GM12878 (cell line): ENCODE measurements at regions not wholly inside any gene's neighbourhood (a gene's known extent, or its start where the extent isn't known, plus 50 kb on each side); places are given as distances from the start of the nearest gene placed in this dataset.

ENCODE experiments used
- ATAC-seq: fragments of 200-7000 bp; cut with Tn5 transposase; 3 replicates; pipeline ENCODE4 v1.9.1; 2020; ENCODE audit warnings: mild to moderate bottlenecking, moderate library complexity
- BruUV-seq: library from RNA; stranded (reverse); fragments of 400-500 nt; replicated peaks from 2 replicates; lab custom pipeline; 2021; lab: Mats Ljungman, UMichigan
- CTCF ChIA-PET: fragments of 300-600 bp; sonication (Branson Sonifier 250); formaldehyde crosslinking; extraction: SDS; loops from one replicate; lab custom pipeline; 2021; ENCODE audit warnings: inconsistent platforms; lab: Yijun Ruan, JAX
- POLR2A ChIA-PET: fragments of 350-600 bp; formaldehyde crosslinking; extraction: SDS; loops from one replicate; lab custom pipeline; 2021; ENCODE audit warnings: inconsistent platforms; lab: Charles Lee
- RAD21 ChIA-PET: fragments of 300-600 bp; sonication (Branson Sonifier 250); formaldehyde crosslinking; loops from one replicate; lab custom pipeline; 2023; ENCODE audit warnings: antibody characterized with exemption; ENCODE audit not compliant: unreplicated experiment; lab: Charles Lee
- SMC1A ChIA-PET: fragments of 300-600 bp; sonication (Branson Sonifier 250); formaldehyde crosslinking; loops from one replicate; lab custom pipeline; 2023; ENCODE audit not compliant: unreplicated experiment, uncharacterized antibody; lab: Charles Lee
- DNase-seq: peaks from one replicate; pipeline ENCODE4 v3.0.0-alpha.2; 2011; ENCODE audit warnings: low read depth, low spot score
- FAIRE-seq: peaks from 3 replicates; lab custom pipeline; 2011; peaks lifted over from hg19 to GRCh38; lab: Jason Lieb, UNC
- H2AFZ ChIP-seq: 2 replicates; pipeline ENCODE4 v1.6.0; 2011; ENCODE audit warnings: low read depth, low read length, control low read depth; ENCODE audit not compliant: control insufficient read depth
- H3K27ac ChIP-seq: 2 replicates; pipeline ENCODE4 v1.5.1; 2011; ENCODE audit warnings: control low read depth; ENCODE audit not compliant: control insufficient read depth, insufficient read depth
- H3K27me3 ChIP-seq, 2 experiments: replicated peaks in 1 of 2; 2 replicates each; pipeline versions ENCODE4 v1.6.0 to v1.6.1; 2011; ENCODE audit warnings: low read length in 1 of 2; ENCODE audit not compliant: control insufficient read depth in 2 of 2, insufficient read depth in 2 of 2
- H3K36me3 ChIP-seq, 2 experiments: 2 replicates each; pipeline ENCODE4 v1.5.1; 2011; ENCODE audit warnings: low read length in 1 of 2; ENCODE audit not compliant: control insufficient read depth in 2 of 2, insufficient read depth in 2 of 2
- H3K4me1 ChIP-seq: 2 replicates; pipeline ENCODE4 v1.6.1; 2011; ENCODE audit warnings: mild to moderate bottlenecking, low read length, moderate library complexity, mixed read lengths; ENCODE audit not compliant: control insufficient read depth, insufficient read depth
- H3K4me2 ChIP-seq: 2 replicates; pipeline ENCODE4 v1.6.0; 2011; ENCODE audit warnings: control low read depth; ENCODE audit not compliant: control insufficient read depth, insufficient read depth
- H3K4me3 ChIP-seq: fragments of 200-600 bp; sonication (generic); 2 replicates; pipeline ENCODE4 v1.5.1; 2016
- H3K79me2 ChIP-seq: 2 replicates; pipeline ENCODE4 v1.6.0; 2011; ENCODE audit warnings: low read length; ENCODE audit not compliant: control insufficient read depth, insufficient read depth
- H3K9ac ChIP-seq: 2 replicates; pipeline ENCODE4 v1.8.0; 2011; ENCODE audit warnings: low read length, control low read depth, mixed read lengths; ENCODE audit not compliant: control insufficient read depth, insufficient read depth
- H3K9me3 ChIP-seq: replicated peaks from 3 replicates; pipeline ENCODE4 v1.5.1; 2011; ENCODE audit warnings: mild to moderate bottlenecking, low read length; ENCODE audit not compliant: control insufficient read depth, insufficient read depth
- H4K20me1 ChIP-seq: 2 replicates; pipeline ENCODE4 v1.6.0; 2011; ENCODE audit not compliant: control insufficient read depth, insufficient read depth
- BMI1 ChIP-seq: fragments of 450-650 bp; IDR thresholded peaks from 2 replicates; pipeline ENCODE4 v1.6.1; 2016; ENCODE audit warnings: mild to moderate bottlenecking, moderate library complexity, borderline replicate concordance
- DPF2 ChIP-seq: fragments of 450-650 bp; IDR thresholded peaks from 2 replicates; pipeline ENCODE4 v1.6.1; 2017; ENCODE audit warnings: mild to moderate bottlenecking
- E2F8 ChIP-seq: fragments of 450-650 bp; IDR thresholded peaks from 2 replicates; pipeline ENCODE4 v1.6.1; 2018; ENCODE audit warnings: mild to moderate bottlenecking, low read depth, moderate library complexity; ENCODE audit not compliant: partially characterized antibody
- EED ChIP-seq: sonication (generic); IDR thresholded peaks from 2 replicates; pipeline ENCODE4 v1.6.1; 2016; ENCODE audit warnings: antibody characterized with exemption, low read depth
- LARP7 ChIP-seq: fragments of 450-650 bp; IDR thresholded peaks from 2 replicates; pipeline ENCODE4 v1.6.1; 2017; ENCODE audit warnings: mild to moderate bottlenecking
- MXI1 ChIP-seq: fragments of 150-350 bp; IDR thresholded peaks from 2 replicates; pipeline ENCODE4 v1.6.1; 2011; ENCODE audit warnings: low read depth, mild to moderate bottlenecking, inconsistent platforms, low read length, improper control_type of control experiment
- POLR2AphosphoS5 ChIP-seq: IDR thresholded peaks from 2 replicates; pipeline ENCODE4 v1.6.1; 2011; ENCODE audit warnings: mild to moderate bottlenecking, low read length, inconsistent platforms
- SP1 ChIP-seq: IDR thresholded peaks from one replicate; pipeline ENCODE4 v1.6.1; 2011; ENCODE audit warnings: low read depth, low read length
- SUZ12 ChIP-seq: fragments of 200-600 bp; sonication (generic); IDR thresholded peaks from one replicate; pipeline ENCODE4 v1.6.1; 2018; ENCODE audit warnings: antibody characterized with exemption, mild to moderate bottlenecking; ENCODE audit not compliant: unreplicated experiment
- TAF1 ChIP-seq: IDR thresholded peaks from 2 replicates; pipeline ENCODE4 v1.6.1; 2011; ENCODE audit warnings: mild to moderate bottlenecking, low read depth, low read length, borderline replicate concordance
- ZNF217 ChIP-seq: fragments of 450-650 bp; IDR thresholded peaks from 2 replicates; pipeline ENCODE4 v1.6.1; 2017; ENCODE audit warnings: antibody characterized with exemption, mild to moderate bottlenecking
- WGBS: methylation state at CpG from one replicate; pipeline ENCODE4 v1.1.6; 2016; ENCODE audit warnings: low lambda C conversion rate; ENCODE audit not compliant: insufficient replicate concordance, insufficient coverage; ENCODE audit errors: missing lambda C conversion rate; 5-methylcytosine and 5-hydroxymethylcytosine counted together
- in situ Hi-C: fragments of 300-500 bp; cut with MboI; formaldehyde crosslinking; loops from 9 replicates; pipeline ENCODE4 v1.14.3; 2018; ENCODE audit warnings: mixed read lengths
- intact Hi-C: fragments of 100-400 bp; cut with micrococcal nuclease; formaldehyde crosslinking; loops from one replicate; pipeline ENCODE4 v1.14.2; 2022; ENCODE audit not compliant: unreplicated experiment
- TF ChIP-seq, protein P1 (sequence below): fragments of 450-650 bp; formaldehyde crosslinking; IDR thresholded peaks from 2 replicates; pipeline ENCODE4 v1.5.0; 2022; ENCODE audit warnings: mild to moderate bottlenecking, missing genetic modification characterization
- TF ChIP-seq, protein P2 (sequence below), 3 experiments: IDR thresholded peaks in 2 of 3; conservative IDR thresholded peaks in 1 of 3; 2 replicates each; pipeline ENCODE4 v1.5.1; 2011; ENCODE audit warnings: low read depth in 3 of 3, low read length in 3 of 3, mild to moderate bottlenecking in 3 of 3, control low read depth in 2 of 3, moderate library complexity in 2 of 3, inconsistent platforms in 1 of 3, mixed read lengths in 1 of 3; ENCODE audit not compliant: control insufficient read depth in 2 of 3, insufficient read depth in 1 of 3; ENCODE audit errors: extremely low read depth in 1 of 3
- TF ChIP-seq, protein P3 (sequence below): fragments of 450-650 bp; IDR thresholded peaks from 2 replicates; pipeline ENCODE4 v1.6.1; 2017; ENCODE audit warnings: mild to moderate bottlenecking

DNA sequence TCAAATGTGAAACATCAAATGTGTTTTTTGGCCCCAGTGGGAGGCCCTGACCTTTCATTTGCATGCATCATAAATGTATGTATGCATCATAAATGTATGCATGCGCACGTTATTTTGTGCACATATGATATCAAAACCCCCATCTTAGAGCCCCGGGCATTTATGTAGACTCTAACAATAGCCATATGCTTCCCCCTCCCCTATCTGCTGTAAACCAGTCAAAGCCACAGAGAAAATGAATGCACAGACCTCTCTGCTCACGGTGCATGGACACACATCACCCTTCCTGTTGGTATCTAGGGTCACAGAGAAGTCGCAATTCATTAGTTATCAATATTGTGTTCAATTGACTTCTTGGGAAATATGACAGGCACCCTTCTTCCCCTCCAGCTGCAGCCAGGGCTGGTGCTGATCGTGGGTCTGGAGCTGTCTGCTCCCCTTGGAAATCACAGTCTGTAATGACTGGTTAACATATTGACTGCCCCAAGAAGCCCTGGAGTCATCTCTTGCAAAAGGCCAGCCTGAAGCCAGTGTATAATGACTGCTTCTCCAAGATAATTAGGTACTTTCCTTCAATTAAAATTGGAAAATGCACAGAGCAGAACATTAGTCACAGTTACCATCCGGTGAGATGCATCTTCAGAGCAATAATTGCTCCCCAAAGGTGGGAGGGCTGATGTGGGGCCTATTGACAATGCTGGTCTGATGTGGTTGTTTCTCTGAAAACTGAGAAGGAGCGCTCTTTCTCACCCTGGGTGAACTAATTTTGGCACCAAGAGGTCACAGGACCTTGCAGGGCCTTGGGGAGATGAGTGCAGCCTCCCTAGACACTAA is 532.2 kb downstream of the CDH26 start:
- BruUV-seq = no TSS peak
- ATAC-seq = no peak
- no peaks in the 10 kb centered on the region for H4K20me1 ChIP-seq
- TF ChIP-seq ZNF217 (no peak), E2F8 (no peak), POLR2AphosphoS5 (no peak), SUZ12 (no peak), SP1 (no peak), EED (no peak), DPF2 (no peak), MXI1 (no peak), LARP7 (no peak), BMI1 (no peak), TAF1 (no peak)
- TF ChIP-seq, protein P1, sequence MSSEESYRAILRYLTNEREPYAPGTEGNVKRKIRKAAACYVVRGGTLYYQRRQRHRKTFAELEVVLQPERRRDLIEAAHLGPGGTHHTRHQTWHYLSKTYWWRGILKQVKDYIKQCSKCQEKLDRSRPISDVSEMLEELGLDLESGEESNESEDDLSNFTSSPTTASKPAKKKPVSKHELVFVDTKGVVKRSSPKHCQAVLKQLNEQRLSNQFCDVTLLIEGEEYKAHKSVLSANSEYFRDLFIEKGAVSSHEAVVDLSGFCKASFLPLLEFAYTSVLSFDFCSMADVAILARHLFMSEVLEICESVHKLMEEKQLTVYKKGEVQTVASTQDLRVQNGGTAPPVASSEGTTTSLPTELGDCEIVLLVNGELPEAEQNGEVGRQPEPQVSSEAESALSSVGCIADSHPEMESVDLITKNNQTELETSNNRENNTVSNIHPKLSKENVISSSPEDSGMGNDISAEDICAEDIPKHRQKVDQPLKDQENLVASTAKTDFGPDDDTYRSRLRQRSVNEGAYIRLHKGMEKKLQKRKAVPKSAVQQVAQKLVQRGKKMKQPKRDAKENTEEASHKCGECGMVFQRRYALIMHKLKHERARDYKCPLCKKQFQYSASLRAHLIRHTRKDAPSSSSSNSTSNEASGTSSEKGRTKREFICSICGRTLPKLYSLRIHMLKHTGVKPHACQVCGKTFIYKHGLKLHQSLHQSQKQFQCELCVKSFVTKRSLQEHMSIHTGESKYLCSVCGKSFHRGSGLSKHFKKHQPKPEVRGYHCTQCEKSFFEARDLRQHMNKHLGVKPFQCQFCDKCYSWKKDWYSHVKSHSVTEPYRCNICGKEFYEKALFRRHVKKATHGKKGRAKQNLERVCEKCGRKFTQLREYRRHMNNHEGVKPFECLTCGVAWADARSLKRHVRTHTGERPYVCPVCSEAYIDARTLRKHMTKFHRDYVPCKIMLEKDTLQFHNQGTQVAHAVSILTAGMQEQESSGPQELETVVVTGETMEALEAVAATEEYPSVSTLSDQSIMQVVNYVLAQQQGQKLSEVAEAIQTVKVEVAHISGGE (CRISPR knock-in tag) = no peak
- TF ChIP-seq, protein P2, sequence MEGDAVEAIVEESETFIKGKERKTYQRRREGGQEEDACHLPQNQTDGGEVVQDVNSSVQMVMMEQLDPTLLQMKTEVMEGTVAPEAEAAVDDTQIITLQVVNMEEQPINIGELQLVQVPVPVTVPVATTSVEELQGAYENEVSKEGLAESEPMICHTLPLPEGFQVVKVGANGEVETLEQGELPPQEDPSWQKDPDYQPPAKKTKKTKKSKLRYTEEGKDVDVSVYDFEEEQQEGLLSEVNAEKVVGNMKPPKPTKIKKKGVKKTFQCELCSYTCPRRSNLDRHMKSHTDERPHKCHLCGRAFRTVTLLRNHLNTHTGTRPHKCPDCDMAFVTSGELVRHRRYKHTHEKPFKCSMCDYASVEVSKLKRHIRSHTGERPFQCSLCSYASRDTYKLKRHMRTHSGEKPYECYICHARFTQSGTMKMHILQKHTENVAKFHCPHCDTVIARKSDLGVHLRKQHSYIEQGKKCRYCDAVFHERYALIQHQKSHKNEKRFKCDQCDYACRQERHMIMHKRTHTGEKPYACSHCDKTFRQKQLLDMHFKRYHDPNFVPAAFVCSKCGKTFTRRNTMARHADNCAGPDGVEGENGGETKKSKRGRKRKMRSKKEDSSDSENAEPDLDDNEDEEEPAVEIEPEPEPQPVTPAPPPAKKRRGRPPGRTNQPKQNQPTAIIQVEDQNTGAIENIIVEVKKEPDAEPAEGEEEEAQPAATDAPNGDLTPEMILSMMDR (IDR thresholded peaks at IDR 0.05 in 2 of 3, conservative IDR thresholded peaks at IDR 0.05 in 1 of 3; ENCODE audit: control insufficient read depth in 2 of 3, extremely low read depth in 1 of 3, insufficient read depth in 1 of 3, low read depth in 3 of 3, low read length in 3 of 3) = no peak
- TF ChIP-seq, protein P3, sequence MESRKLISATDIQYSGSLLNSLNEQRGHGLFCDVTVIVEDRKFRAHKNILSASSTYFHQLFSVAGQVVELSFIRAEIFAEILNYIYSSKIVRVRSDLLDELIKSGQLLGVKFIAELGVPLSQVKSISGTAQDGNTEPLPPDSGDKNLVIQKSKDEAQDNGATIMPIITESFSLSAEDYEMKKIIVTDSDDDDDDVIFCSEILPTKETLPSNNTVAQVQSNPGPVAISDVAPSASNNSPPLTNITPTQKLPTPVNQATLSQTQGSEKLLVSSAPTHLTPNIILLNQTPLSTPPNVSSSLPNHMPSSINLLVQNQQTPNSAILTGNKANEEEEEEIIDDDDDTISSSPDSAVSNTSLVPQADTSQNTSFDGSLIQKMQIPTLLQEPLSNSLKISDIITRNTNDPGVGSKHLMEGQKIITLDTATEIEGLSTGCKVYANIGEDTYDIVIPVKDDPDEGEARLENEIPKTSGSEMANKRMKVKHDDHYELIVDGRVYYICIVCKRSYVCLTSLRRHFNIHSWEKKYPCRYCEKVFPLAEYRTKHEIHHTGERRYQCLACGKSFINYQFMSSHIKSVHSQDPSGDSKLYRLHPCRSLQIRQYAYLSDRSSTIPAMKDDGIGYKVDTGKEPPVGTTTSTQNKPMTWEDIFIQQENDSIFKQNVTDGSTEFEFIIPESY = no peak

More for the DNA sequence above, 532.2 kb downstream of the CDH26 start:
- Histone ChIP-seq H3K9me3 (no peaks in the 10 kb centered on the region; the same call in 2 of the 3 replicates), H3K9ac (no peak overlapping the region), H3K27ac (no peak overlapping the region), H2AFZ (no peak overlapping the region), H3K4me2 (no peak overlapping the region), H3K4me1 (no peaks in the 10 kb centered on the region), H3K36me3 (no peaks in the 10 kb centered on the region), H3K79me2 (no peaks in the 10 kb centered on the region), H3K27me3 (no peaks in the 10 kb centered on the region), H3K4me3 (no peak overlapping the region)
- CTCF ChIA-PET = no interaction called here
- intact Hi-C loops = no loop called here
- in situ Hi-C loops = no loop called here
- no peak for DNase-seq
- RAD21 ChIA-PET = no interaction called here
- SMC1A ChIA-PET = no interaction called here
- FAIRE-seq = no peak
- 25% methylated on average over 8 of the region's 8 CpGs for WGBS
- POLR2A ChIA-PET = no interaction called here
